ENCODE measurements at regions not wholly inside any gene's neighbourhood (a gene's known extent, or its start where the extent isn't known, plus 50 kb on each side); places are given as distances from the start of the nearest gene placed in this dataset.

DNA sequence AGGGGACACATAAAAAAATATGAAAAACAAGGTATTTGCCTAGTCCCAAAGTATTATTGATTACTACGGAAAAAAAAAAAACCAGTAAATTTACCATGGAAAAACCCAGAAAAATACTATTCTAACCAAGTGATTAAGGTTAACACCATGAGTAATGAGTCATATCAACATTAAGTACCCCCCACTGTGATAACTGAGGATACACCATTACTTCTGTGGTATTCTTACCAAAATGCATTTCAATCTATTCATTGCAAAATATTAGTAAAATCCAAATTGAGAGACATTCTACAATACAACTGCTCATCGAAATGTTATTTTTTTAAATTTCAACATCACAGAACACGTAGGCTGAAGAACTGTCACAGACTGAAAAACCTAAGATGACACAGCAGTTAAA, 669.8 kb downstream of the ZEB2 start (continued):
- TF ChIP-seq ZNF423 (tag by site-specific recombination; IDR thresholded peaks at IDR 0.05) (no peak), GLIS2 (tag by site-specific recombination; IDR thresholded peaks at IDR 0.05) (no peak), ZNF37A (tag by site-specific recombination; IDR thresholded peaks at IDR 0.05) (no peak), ZNF155 (tag by site-specific recombination; IDR thresholded peaks at IDR 0.05) (no peak)

DNA sequence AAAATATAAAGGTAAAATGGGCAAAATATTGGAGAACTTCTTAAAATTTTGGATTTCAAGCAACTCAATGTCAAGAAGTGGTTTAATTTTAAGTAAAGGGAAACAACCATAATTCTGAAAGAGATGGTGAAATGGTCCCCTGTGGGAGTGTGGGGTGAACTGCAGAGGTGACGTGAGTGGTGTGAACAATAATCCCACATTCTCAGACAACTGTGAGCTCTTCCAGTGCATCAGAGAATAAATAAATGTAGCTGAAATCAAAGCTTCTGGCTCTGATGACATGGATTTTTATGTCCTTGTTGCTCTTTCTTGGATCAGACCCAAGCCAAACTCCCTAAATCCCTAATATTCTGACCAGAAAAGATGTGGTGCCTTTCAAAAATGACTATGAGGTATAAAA, 672.7 kb downstream of the ZEB2 start:
- POLR2A ChIA-PET = interaction anchor here (0.7 kb wide), 3 partner anchors 55 to 862 kb away, joined by 7 to 8 read pairs (median 7); no protein-coding TSS in a partner anchor
- no peaks in the 10 kb centered on the region for H3K4me1 ChIP-seq (ENCODE audit: control insufficient read depth, insufficient read depth, low read length)
- no peaks in the 10 kb centered on the region for H3K9me3 ChIP-seq (ENCODE audit: control insufficient read depth, insufficient read depth, low read depth, low read length)
- no peak overlapping the region for H3K27ac ChIP-seq (ENCODE audit: extremely low read depth, low read depth, low read length)
- CTCF ChIA-PET = no interaction called here
- no peak overlapping the region for H3K4me3 ChIP-seq (ENCODE audit: low read depth, low read length)
- H3K36me3 ChIP-seq (ENCODE audit: control insufficient read depth in 2 of 2, insufficient read depth in 1 of 2, low read length in 2 of 2) = no peaks in the 10 kb centered on the region
- no peak for TF ChIP-seq HOXC10 (CRISPR knock-in tag; IDR thresholded peaks at IDR 0.05)
- no peak for TF ChIP-seq ZNF747 (tag by site-specific recombination; IDR thresholded peaks at IDR 0.05)
- no peak for TF ChIP-seq ZNF768 (tag by site-specific recombination; IDR thresholded peaks at IDR 0.05)
- no peak for TF ChIP-seq ZBTB17 (tag by site-specific recombination; IDR thresholded peaks at IDR 0.05)
- TF ChIP-seq ZNF624 (tag by site-specific recombination; IDR thresholded peaks at IDR 0.05) = no peak
- no peak for TF ChIP-seq ZNF175 (tag by site-specific recombination; IDR thresholded peaks at IDR 0.05)
- TF ChIP-seq BCL11B (tag by site-specific recombination; IDR thresholded peaks at IDR 0.05; ENCODE audit: low read depth) = no peak
- no peak for TF ChIP-seq ZNF24 (tag by site-specific recombination; IDR thresholded peaks at IDR 0.05)
- TF ChIP-seq, protein P1, sequence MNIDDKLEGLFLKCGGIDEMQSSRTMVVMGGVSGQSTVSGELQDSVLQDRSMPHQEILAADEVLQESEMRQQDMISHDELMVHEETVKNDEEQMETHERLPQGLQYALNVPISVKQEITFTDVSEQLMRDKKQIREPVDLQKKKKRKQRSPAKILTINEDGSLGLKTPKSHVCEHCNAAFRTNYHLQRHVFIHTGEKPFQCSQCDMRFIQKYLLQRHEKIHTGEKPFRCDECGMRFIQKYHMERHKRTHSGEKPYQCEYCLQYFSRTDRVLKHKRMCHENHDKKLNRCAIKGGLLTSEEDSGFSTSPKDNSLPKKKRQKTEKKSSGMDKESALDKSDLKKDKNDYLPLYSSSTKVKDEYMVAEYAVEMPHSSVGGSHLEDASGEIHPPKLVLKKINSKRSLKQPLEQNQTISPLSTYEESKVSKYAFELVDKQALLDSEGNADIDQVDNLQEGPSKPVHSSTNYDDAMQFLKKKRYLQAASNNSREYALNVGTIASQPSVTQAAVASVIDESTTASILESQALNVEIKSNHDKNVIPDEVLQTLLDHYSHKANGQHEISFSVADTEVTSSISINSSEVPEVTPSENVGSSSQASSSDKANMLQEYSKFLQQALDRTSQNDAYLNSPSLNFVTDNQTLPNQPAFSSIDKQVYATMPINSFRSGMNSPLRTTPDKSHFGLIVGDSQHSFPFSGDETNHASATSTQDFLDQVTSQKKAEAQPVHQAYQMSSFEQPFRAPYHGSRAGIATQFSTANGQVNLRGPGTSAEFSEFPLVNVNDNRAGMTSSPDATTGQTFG (tag by site-specific recombination; IDR thresholded peaks at IDR 0.05; ENCODE audit: borderline replicate concordance) = no peak

DNA sequence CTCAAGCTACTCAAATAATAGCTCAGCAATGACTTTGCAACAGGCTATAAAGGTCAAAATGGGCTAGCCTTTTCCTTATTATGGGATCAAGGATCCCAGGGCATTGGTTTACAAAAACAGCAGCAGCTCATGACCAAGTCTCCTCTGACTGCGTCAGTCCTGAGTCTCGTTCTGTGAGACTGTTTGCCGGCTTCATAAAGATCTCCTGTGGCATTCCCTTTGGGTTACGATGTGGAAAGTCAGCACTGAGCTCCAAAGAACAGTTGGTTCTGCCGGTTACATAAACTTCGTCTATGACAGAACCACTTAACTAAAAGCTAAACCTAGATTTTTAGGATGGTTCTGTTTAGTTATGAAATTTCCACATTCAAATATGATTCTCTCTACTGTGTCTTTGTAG, 674.9 kb downstream of the ZEB2 start:
- H3K4me1 ChIP-seq (ENCODE audit: control insufficient read depth, insufficient read depth, low read length) = no peaks in the 10 kb centered on the region
- no peaks in the 10 kb centered on the region for H3K9me3 ChIP-seq (ENCODE audit: control insufficient read depth, insufficient read depth, low read depth, low read length)
- H3K4me3 ChIP-seq (ENCODE audit: low read depth, low read length) = no peak overlapping the region
- TF ChIP-seq, protein P2, sequence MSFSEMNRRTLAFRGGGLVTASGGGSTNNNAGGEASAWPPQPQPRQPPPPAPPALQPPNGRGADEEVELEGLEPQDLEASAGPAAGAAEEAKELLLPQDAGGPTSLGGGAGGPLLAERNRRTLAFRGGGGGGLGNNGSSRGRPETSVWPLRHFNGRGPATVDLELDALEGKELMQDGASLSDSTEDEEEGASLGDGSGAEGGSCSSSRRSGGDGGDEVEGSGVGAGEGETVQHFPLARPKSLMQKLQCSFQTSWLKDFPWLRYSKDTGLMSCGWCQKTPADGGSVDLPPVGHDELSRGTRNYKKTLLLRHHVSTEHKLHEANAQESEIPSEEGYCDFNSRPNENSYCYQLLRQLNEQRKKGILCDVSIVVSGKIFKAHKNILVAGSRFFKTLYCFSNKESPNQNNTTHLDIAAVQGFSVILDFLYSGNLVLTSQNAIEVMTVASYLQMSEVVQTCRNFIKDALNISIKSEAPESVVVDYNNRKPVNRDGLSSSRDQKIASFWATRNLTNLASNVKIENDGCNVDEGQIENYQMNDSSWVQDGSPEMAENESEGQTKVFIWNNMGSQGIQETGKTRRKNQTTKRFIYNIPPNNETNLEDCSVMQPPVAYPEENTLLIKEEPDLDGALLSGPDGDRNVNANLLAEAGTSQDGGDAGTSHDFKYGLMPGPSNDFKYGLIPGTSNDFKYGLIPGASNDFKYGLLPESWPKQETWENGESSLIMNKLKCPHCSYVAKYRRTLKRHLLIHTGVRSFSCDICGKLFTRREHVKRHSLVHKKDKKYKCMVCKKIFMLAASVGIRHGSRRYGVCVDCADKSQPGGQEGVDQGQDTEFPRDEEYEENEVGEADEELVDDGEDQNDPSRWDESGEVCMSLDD (tag by site-specific recombination; IDR thresholded peaks at IDR 0.05) = no peak
- no peak for TF ChIP-seq ZNF701 (tag by site-specific recombination; IDR thresholded peaks at IDR 0.05)
- TF ChIP-seq YY2 (tag by site-specific recombination; IDR thresholded peaks at IDR 0.05) = no peak
- no peak overlapping the region for H3K27ac ChIP-seq (ENCODE audit: extremely low read depth, low read depth, low read length)
- ChIA-PET POLR2A (no interaction called here), CTCF (interaction anchor here (0.7 kb wide), 1 partner anchor 744 kb away, joined by 4 read pairs; no protein-coding TSS in a partner anchor)
- no peaks in the 10 kb centered on the region for H3K36me3 ChIP-seq (ENCODE audit: control insufficient read depth in 2 of 2, insufficient read depth in 1 of 2, low read length in 2 of 2)

DNA sequence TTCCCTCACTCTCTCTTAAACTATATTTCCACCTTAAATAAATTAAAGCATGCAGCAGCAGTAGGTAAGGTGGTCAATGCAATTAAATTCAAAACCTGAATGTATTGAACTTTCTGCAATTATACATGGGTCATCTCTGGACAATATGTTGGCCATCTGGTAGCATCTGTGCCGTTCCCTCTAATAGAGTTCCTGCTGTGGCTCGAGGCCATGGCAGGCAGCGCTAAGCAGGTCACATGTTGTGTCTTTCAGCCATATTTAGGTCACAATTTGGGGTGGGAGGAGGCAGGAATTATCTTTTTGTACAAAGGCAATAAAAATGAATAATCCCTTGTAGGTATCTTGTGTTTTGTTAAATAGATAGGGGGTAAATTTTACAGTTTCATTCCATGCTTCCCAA, 676.2 kb downstream of the ZEB2 start:
- no peaks in the 10 kb centered on the region for H3K4me1 ChIP-seq (ENCODE audit: control insufficient read depth, insufficient read depth, low read length)
- H3K36me3 ChIP-seq (ENCODE audit: control insufficient read depth in 2 of 2, insufficient read depth in 1 of 2, low read length in 2 of 2) = no peaks in the 10 kb centered on the region
- H3K9me3 ChIP-seq (ENCODE audit: control insufficient read depth, insufficient read depth, low read depth, low read length) = no peaks in the 10 kb centered on the region
- H3K27ac ChIP-seq (ENCODE audit: extremely low read depth, low read depth, low read length) = no peak overlapping the region
- CTCF ChIA-PET = interaction anchor here (0.8 kb wide), 1 partner anchor 89 kb away, joined by 3 read pairs; no protein-coding TSS in a partner anchor
- H3K4me3 ChIP-seq (ENCODE audit: low read depth, low read length) = no peak overlapping the region
- POLR2A ChIA-PET = no interaction called here
- no peak for TF ChIP-seq YY2 (tag by site-specific recombination; IDR thresholded peaks at IDR 0.05)
- TF ChIP-seq, protein P3, sequence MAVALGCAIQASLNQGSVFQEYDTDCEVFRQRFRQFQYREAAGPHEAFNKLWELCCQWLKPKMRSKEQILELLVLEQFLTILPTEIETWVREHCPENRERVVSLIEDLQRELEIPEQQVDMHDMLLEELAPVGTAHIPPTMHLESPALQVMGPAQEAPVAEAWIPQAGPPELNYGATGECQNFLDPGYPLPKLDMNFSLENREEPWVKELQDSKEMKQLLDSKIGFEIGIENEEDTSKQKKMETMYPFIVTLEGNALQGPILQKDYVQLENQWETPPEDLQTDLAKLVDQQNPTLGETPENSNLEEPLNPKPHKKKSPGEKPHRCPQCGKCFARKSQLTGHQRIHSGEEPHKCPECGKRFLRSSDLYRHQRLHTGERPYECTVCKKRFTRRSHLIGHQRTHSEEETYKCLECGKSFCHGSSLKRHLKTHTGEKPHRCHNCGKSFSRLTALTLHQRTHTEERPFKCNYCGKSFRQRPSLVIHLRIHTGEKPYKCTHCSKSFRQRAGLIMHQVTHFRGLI (tag by site-specific recombination; IDR thresholded peaks at IDR 0.05) = no peak
- TF ChIP-seq ZNF426 (tag by site-specific recombination; IDR thresholded peaks at IDR 0.05) = no peak
- no peak for TF ChIP-seq TRIM28 (IDR thresholded peaks at IDR 0.05; ENCODE audit: borderline replicate concordance, low read length)
- no peak for TF ChIP-seq ZNF248 (tag by site-specific recombination; IDR thresholded peaks at IDR 0.05)
- TF ChIP-seq, protein P4, sequence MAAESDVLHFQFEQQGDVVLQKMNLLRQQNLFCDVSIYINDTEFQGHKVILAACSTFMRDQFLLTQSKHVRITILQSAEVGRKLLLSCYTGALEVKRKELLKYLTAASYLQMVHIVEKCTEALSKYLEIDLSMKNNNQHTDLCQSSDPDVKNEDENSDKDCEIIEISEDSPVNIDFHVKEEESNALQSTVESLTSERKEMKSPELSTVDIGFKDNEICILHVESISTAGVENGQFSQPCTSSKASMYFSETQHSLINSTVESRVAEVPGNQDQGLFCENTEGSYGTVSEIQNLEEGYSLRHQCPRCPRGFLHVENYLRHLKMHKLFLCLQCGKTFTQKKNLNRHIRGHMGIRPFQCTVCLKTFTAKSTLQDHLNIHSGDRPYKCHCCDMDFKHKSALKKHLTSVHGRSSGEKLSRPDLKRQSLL (tag by site-specific recombination; IDR thresholded peaks at IDR 0.05) = no peak
- no peak for TF ChIP-seq ZNF184 (tag by site-specific recombination; IDR thresholded peaks at IDR 0.05)
- no peak for TF ChIP-seq GFI1B (tag by site-specific recombination; IDR thresholded peaks at IDR 0.05)
